ENCODE measurements at regions not wholly inside any gene's neighbourhood (a gene's known extent, or its start where the extent isn't known, plus 50 kb on each side); places are given as distances from the start of the nearest gene placed in this dataset.

GRCh38 chr4:152149745-152150144 lies 386.1 kb downstream of the FBXW7 start:
- TF ChIP-seq CTCF (IDR thresholded peaks at IDR 0.05): no peak
- no peak for TF ChIP-seq POLR2AphosphoS5 (IDR thresholded peaks at IDR 0.05)
